ENCODE measurements at regions not wholly inside any gene's neighbourhood (a gene's known extent, or its start where the extent isn't known, plus 50 kb on each side); places are given as distances from the start of the nearest gene placed in this dataset.
"Not testable (repeated sequence)": the region's sequence is repeated elsewhere in the genome, so short reads cannot be mapped to it uniquely, and the experiment has no call there.

DNA sequence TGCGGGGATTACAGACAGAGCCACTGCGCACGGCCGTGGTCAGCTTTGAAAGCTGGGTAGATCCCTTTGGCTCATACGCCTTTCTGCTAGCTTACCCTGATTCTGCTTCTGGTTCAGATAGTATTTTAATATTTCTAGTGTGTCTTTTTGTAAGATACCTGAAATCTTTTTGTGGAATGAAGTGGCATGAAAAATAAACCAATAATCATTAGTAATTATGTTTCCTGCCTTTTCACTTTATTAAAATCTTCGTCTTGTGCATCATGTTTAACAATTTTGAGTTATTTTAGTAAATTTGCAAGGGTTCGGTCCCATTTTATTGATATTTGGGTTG, 82.5 kb upstream of the TNK2 start:
- not testable (repeated sequence) for H3K9me3 ChIP-seq (ENCODE audit: low read length); H3F3A ChIP-seq (ENCODE audit: insufficient read depth, low read length); H2AFZ ChIP-seq (ENCODE audit: low read length); H3K27me3 ChIP-seq (ENCODE audit: insufficient read depth, low read length); H3K79me2 ChIP-seq (ENCODE audit: insufficient read depth, low read length); H3K4me1 ChIP-seq (ENCODE audit: insufficient read depth, low read length, severe bottlenecking); H3K36me3 ChIP-seq (ENCODE audit: insufficient read depth, low read length); H3K9me2 ChIP-seq (ENCODE audit: low read depth, low read length); H3K27ac ChIP-seq (ENCODE audit: low read depth, low read length, poor library complexity, severe bottlenecking); H4K20me1 ChIP-seq (ENCODE audit: insufficient read depth, low read length)
- Histone ChIP-seq H3K4me3 (ENCODE audit: low read depth, low read length, poor library complexity, severe bottlenecking) (peak overlapping the region; percentile 73), H3K4me2 (ENCODE audit: low read length) (peak overlapping the region; percentile 81), H3K9ac (ENCODE audit: low read length) (peak overlapping the region; percentile 80; the same call in 1 of the 2 replicates)

DNA sequence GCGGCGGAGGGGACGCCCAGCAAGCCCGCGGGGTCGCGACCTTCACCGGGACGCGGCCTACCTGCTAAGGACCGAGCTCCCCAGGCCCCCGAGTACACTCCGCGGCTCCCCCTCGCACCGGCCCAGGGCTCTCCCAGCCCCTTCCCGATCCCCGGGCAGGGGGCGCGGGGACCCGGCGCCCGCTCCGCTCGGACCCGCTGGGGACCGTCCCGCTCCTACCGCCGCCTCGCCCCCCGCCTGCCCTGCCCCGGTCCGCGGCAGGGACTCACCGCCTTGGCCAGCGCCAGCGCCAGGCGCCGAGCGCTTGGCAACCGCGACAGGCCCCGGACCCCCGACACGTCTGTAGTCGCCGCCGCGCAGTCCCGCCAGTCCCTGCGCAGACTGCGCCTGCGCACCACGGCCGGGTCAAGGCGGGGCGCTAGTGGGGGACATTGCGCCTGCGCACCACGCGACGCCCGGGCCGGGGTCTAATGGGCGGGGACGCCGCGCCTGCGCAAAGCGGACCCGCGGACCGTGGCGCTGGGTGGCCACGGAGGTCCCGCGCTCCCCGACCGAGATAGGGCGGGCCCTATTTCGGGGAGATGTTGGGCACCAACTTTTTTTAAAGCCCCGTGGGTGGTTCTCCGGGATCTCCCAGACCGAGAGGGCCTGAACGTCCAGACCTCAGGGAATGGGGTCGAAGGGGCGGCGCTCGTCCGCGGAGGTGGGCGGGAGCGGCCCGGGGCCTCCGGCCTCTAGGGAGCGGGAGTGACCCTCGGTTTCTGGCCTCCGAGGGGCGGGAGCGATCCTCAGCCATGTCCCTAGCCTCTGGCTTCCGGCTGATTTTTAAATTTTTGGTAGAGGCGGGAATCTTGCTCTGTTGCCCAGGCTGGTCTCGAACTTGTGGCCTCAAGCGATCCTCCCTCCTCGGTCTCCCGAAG, 81.8 kb upstream of the TNK2 start:
- H3K4me1 ChIP-seq (ENCODE audit: insufficient read depth, low read length, severe bottlenecking); H3K27me3 ChIP-seq (ENCODE audit: insufficient read depth, low read length); H3K36me3 ChIP-seq (ENCODE audit: insufficient read depth, low read length); H3K9me2 ChIP-seq (ENCODE audit: low read depth, low read length); H3F3A ChIP-seq (ENCODE audit: insufficient read depth, low read length); H3K9me3 ChIP-seq (ENCODE audit: low read length); H4K20me1 ChIP-seq (ENCODE audit: insufficient read depth, low read length); H3K79me2 ChIP-seq (ENCODE audit: insufficient read depth, low read length); H3K27ac ChIP-seq (ENCODE audit: low read depth, low read length, poor library complexity, severe bottlenecking): not testable (repeated sequence)
- H3K9ac ChIP-seq (ENCODE audit: low read length), result peak overlapping the region; percentile 80
- H3K4me2 ChIP-seq (ENCODE audit: low read length), result peak overlapping the region; percentile 81
- 0 out of 2 replicates have a peak overlapping the region, but pooled peaks have one; percentile 66 for H2AFZ ChIP-seq (ENCODE audit: low read length)
- peak overlapping the region; percentile 73 for H3K4me3 ChIP-seq (ENCODE audit: low read depth, low read length, poor library complexity, severe bottlenecking)

DNA sequence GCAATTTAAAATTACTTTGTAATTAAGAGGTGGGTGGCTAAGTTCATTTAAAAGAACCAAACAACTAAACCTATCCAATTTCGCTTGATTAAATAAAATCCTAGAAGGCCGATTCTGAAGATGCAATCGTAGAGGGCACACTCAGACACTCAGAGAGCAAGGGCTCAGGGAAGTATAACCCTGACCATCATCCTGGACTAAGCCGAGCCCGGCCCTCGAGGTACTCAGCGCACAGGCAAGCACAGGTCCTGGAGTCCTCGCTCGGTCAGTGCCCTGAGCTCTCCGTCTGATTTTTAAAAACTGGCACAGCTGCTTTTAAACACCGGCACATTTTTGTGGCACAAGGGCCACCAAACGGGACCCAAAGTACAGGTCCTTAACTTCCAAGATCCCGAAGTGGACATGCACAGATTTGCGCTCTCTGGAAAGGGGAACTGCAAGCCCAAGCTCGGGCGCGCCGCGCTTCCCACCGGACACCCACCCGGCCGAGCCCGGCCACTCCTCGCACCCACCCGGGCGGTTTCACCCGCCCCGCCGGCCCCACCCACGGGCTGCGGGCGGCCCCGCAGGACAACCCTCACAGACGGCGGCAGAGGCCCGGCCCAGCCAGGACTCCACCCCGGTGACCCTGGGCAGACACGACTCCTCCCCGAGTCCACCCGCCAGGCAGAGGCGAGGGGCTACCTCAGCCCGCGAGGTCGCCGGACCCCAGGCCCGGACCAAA, 81.0 kb upstream of the TNK2 start:
- H3K36me3 ChIP-seq (ENCODE audit: insufficient read depth, low read length); H3K27me3 ChIP-seq (ENCODE audit: insufficient read depth, low read length); H3K79me2 ChIP-seq (ENCODE audit: insufficient read depth, low read length); H3K9me3 ChIP-seq (ENCODE audit: low read length); H3K27ac ChIP-seq (ENCODE audit: low read depth, low read length, poor library complexity, severe bottlenecking); H3K9me2 ChIP-seq (ENCODE audit: low read depth, low read length); H3F3A ChIP-seq (ENCODE audit: insufficient read depth, low read length); H4K20me1 ChIP-seq (ENCODE audit: insufficient read depth, low read length); H3K4me1 ChIP-seq (ENCODE audit: insufficient read depth, low read length, severe bottlenecking); H2AFZ ChIP-seq (ENCODE audit: low read length): not testable (repeated sequence)
- H3K9ac ChIP-seq (ENCODE audit: low read length), result peak overlapping the region; percentile 73
- peak overlapping the region; percentile 72 for H3K4me2 ChIP-seq (ENCODE audit: low read length)
- H3K4me3 ChIP-seq (ENCODE audit: low read depth, low read length, poor library complexity, severe bottlenecking), result peak overlapping the region; percentile 73

DNA sequence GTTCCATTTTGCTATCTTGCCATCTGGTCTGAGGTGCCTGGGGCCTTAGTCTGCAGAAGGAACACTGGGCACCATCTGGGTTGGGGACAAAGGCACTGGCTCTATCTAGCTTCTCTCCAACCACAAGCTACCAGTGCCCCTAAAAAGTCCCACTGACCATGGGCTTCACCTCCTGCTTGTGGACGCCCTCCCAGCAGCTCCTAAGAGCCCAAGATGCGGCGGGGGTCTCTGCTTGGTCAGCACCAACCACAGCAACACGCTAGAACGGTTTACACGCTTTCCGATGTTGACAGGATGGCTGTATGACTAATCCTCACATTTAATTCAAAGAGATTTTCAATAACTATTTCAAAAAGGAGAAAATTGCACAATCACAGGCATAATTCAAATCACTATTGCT, 80.4 kb upstream of the TNK2 start:
- H3K9ac ChIP-seq (ENCODE audit: low read length); H3K4me1 ChIP-seq (ENCODE audit: insufficient read depth, low read length, severe bottlenecking); H3K27me3 ChIP-seq (ENCODE audit: insufficient read depth, low read length); H3K36me3 ChIP-seq (ENCODE audit: insufficient read depth, low read length); H3K9me2 ChIP-seq (ENCODE audit: low read depth, low read length); H2AFZ ChIP-seq (ENCODE audit: low read length); H3K9me3 ChIP-seq (ENCODE audit: low read length); H3F3A ChIP-seq (ENCODE audit: insufficient read depth, low read length); H3K79me2 ChIP-seq (ENCODE audit: insufficient read depth, low read length); H4K20me1 ChIP-seq (ENCODE audit: insufficient read depth, low read length); H3K27ac ChIP-seq (ENCODE audit: low read depth, low read length, poor library complexity, severe bottlenecking): not testable (repeated sequence)
- H3K4me3 ChIP-seq (ENCODE audit: low read depth, low read length, poor library complexity, severe bottlenecking), result peak overlapping the region; percentile 29
- peak overlapping the region; percentile 36; the same call in 1 of the 2 replicates for H3K4me2 ChIP-seq (ENCODE audit: low read length)

DNA sequence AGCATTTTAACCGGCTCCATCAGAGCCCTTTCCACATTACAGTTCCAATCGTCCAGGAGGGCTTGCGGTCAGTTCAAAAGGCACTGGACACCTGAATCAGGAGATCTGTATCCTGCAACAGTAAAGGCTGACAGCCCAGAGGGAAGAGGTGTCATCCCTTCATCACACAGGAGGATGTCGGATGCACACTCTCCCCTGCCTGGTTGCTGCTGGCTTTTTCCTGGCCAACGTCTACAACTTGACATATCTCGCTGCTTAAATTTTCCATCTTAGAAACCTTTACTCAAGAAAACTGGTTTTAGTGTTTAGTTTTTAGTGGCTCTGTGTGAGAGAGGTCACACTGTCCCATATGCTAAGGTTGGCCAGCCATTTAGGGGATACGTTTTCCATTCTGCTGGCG, 78.7 kb upstream of the TNK2 start:
- not testable (repeated sequence) for H3K9ac ChIP-seq (ENCODE audit: low read length)

GRCh38 chr3:195986576-195986975, 78.2 kb upstream of the TNK2 start:
- H3K4me3 ChIP-seq (ENCODE audit: low read depth, low read length, poor library complexity, severe bottlenecking); H3K4me2 ChIP-seq (ENCODE audit: low read length); H3K27ac ChIP-seq (ENCODE audit: low read depth, low read length, poor library complexity, severe bottlenecking); H3K4me1 ChIP-seq (ENCODE audit: insufficient read depth, low read length, severe bottlenecking); H3K27me3 ChIP-seq (ENCODE audit: insufficient read depth, low read length); H3K9me3 ChIP-seq (ENCODE audit: low read length); H2AFZ ChIP-seq (ENCODE audit: low read length); H3K9me2 ChIP-seq (ENCODE audit: low read depth, low read length); H3F3A ChIP-seq (ENCODE audit: insufficient read depth, low read length); H3K79me2 ChIP-seq (ENCODE audit: insufficient read depth, low read length); H3K9ac ChIP-seq (ENCODE audit: low read length); H4K20me1 ChIP-seq (ENCODE audit: insufficient read depth, low read length): not testable (repeated sequence)
- peaks cover 14% of the 10 kb centered on the region for H3K36me3 ChIP-seq (ENCODE audit: insufficient read depth, low read length)

More for the DNA sequence above, 78.7 kb upstream of the TNK2 start:
- H3K36me3 ChIP-seq (ENCODE audit: insufficient read depth, low read length), result peaks cover 10% of the 10 kb centered on the region
- H3K4me3 ChIP-seq (ENCODE audit: low read depth, low read length, poor library complexity, severe bottlenecking); H2AFZ ChIP-seq (ENCODE audit: low read length); H3K4me1 ChIP-seq (ENCODE audit: insufficient read depth, low read length, severe bottlenecking); H3K4me2 ChIP-seq (ENCODE audit: low read length); H3K79me2 ChIP-seq (ENCODE audit: insufficient read depth, low read length); H3K27me3 ChIP-seq (ENCODE audit: insufficient read depth, low read length); H4K20me1 ChIP-seq (ENCODE audit: insufficient read depth, low read length); H3K9me2 ChIP-seq (ENCODE audit: low read depth, low read length); H3K9me3 ChIP-seq (ENCODE audit: low read length); H3K27ac ChIP-seq (ENCODE audit: low read depth, low read length, poor library complexity, severe bottlenecking); H3F3A ChIP-seq (ENCODE audit: insufficient read depth, low read length): not testable (repeated sequence)

GRCh38 chr3:195985348-195985920, 77.1 kb upstream of the TNK2 start:
- H3F3A ChIP-seq (ENCODE audit: insufficient read depth, low read length); H3K4me1 ChIP-seq (ENCODE audit: insufficient read depth, low read length, severe bottlenecking); H3K4me2 ChIP-seq (ENCODE audit: low read length); H4K20me1 ChIP-seq (ENCODE audit: insufficient read depth, low read length); H3K9me2 ChIP-seq (ENCODE audit: low read depth, low read length); H3K27me3 ChIP-seq (ENCODE audit: insufficient read depth, low read length); H2AFZ ChIP-seq (ENCODE audit: low read length); H3K4me3 ChIP-seq (ENCODE audit: low read depth, low read length, poor library complexity, severe bottlenecking); H3K9ac ChIP-seq (ENCODE audit: low read length); H3K9me3 ChIP-seq (ENCODE audit: low read length); H3K27ac ChIP-seq (ENCODE audit: low read depth, low read length, poor library complexity, severe bottlenecking); H3K79me2 ChIP-seq (ENCODE audit: insufficient read depth, low read length): not testable (repeated sequence)
- H3K36me3 ChIP-seq (ENCODE audit: insufficient read depth, low read length), result peaks cover 14% of the 10 kb centered on the region
